SK-N-SH treated with all-trans-retinoic acid at 6 μM for 48 hours (cell line): ENCODE measurements at regions not wholly inside any gene's neighbourhood (a gene's known extent, or its start where the extent isn't known, plus 50 kb on each side); places are given as distances from the start of the nearest gene placed in this dataset.

ENCODE experiments used
- ARNTL ChIP-seq: fragments of 450-650 bp; formaldehyde crosslinking; IDR thresholded peaks from 2 replicates; pipeline ENCODE4 v1.5.0; 2020; ENCODE audit warnings: low read depth, mild to moderate bottlenecking, moderate library complexity, borderline replicate concordance
- CREB5 ChIP-seq: fragments of 250-450 bp; sonication (Bioruptor Pico); IDR thresholded peaks from 2 replicates; pipeline ENCODE4 v1.5.1; 2020; ENCODE audit warnings: low read depth, mild to moderate bottlenecking, moderate library complexity
- CSDC2 ChIP-seq: fragments of 250-450 bp; sonication (Bioruptor Pico); IDR thresholded peaks from 2 replicates; pipeline ENCODE4 v1.5.0; 2020; ENCODE audit warnings: mild to moderate bottlenecking, moderate library complexity
- ESRRG ChIP-seq: fragments of 250-450 bp; sonication (Bioruptor Pico); IDR thresholded peaks from 2 replicates; pipeline ENCODE4 v1.6.1; 2021; ENCODE audit warnings: mild to moderate bottlenecking
- GLIS3 ChIP-seq: fragments of 250-450 bp; sonication (Bioruptor Pico); IDR thresholded peaks from 2 replicates; pipeline ENCODE4 v1.5.0; 2020; ENCODE audit warnings: mild to moderate bottlenecking, moderate library complexity
- PATZ1 ChIP-seq: fragments of 250-450 bp; sonication (Bioruptor Pico); IDR thresholded peaks from 2 replicates; pipeline ENCODE4 v1.8.0; 2020; ENCODE audit warnings: mild to moderate bottlenecking, moderate library complexity, borderline replicate concordance
- RARB ChIP-seq: fragments of 250-450 bp; sonication (Bioruptor Pico); IDR thresholded peaks from 2 replicates; pipeline ENCODE4 v1.8.0; 2021; ENCODE audit warnings: mild to moderate bottlenecking, moderate library complexity
- TCF4 ChIP-seq: fragments of 250-450 bp; sonication (Bioruptor Pico); IDR thresholded peaks from 2 replicates; pipeline ENCODE4 v1.8.0; 2021; ENCODE audit warnings: mild to moderate bottlenecking, moderate library complexity, borderline replicate concordance
- TOX ChIP-seq: fragments of 250-450 bp; sonication (Bioruptor Pico); IDR thresholded peaks from 2 replicates; pipeline ENCODE4 v1.8.0; 2021; ENCODE audit warnings: mild to moderate bottlenecking, moderate library complexity, borderline replicate concordance
- TSHZ2 ChIP-seq: fragments of 250-450 bp; sonication (Bioruptor Pico); IDR thresholded peaks from 2 replicates; pipeline ENCODE4 v1.5.0; 2020; ENCODE audit warnings: mild to moderate bottlenecking, moderate library complexity
- ZC3H10 ChIP-seq: fragments of 250-450 bp; sonication (Bioruptor Pico); IDR thresholded peaks from 2 replicates; pipeline ENCODE4 v1.5.1; 2021; ENCODE audit warnings: mild to moderate bottlenecking, moderate library complexity
- ZFP3 ChIP-seq: fragments of 250-450 bp; sonication (Bioruptor Pico); IDR thresholded peaks from 2 replicates; pipeline ENCODE4 v1.5.0; 2020; ENCODE audit warnings: mild to moderate bottlenecking, moderate library complexity
- ZFP30 ChIP-seq: fragments of 450-650 bp; formaldehyde crosslinking; IDR thresholded peaks from 2 replicates; pipeline ENCODE4 v1.5.0; 2022; ENCODE audit warnings: mild to moderate bottlenecking, moderate library complexity
- ZNF70 ChIP-seq: fragments of 450-650 bp; formaldehyde crosslinking; IDR thresholded peaks from 2 replicates; pipeline ENCODE4 v1.5.0; 2020; ENCODE audit warnings: mild to moderate bottlenecking, moderate library complexity

GRCh38 chr2:19021100-19021476 lies 337.3 kb downstream of the OSR1 start:
- TF ChIP-seq CSDC2 (CRISPR knock-in tag) (no peak), CREB5 (CRISPR knock-in tag) (no peak), ZFP3 (CRISPR knock-in tag) (no peak), TCF4 (CRISPR knock-in tag) (no peak), RARB (CRISPR knock-in tag) (no peak), ZFP30 (CRISPR knock-in tag) (no peak), ZNF70 (no peak), PATZ1 (no peak), TSHZ2 (no peak), GLIS3 (CRISPR knock-in tag) (no peak), ARNTL (no peak), ZC3H10 (CRISPR knock-in tag) (no peak), TOX (CRISPR knock-in tag) (no peak), ESRRG (CRISPR knock-in tag) (no peak)
